NCI-H526 (cell line): ENCODE measurements at regions not wholly inside any gene's neighbourhood (a gene's known extent, or its start where the extent isn't known, plus 50 kb on each side); places are given as distances from the start of the nearest gene placed in this dataset.
"Not testable (repeated sequence)": the region's sequence is repeated elsewhere in the genome, so short reads cannot be mapped to it uniquely, and the experiment has no call there.

Experiments used
- DNase-seq, 2 experiments: peaks; one replicate each; lab custom pipeline; 2025; lab: John Stamatoyannopoulos, UW

- DNase-seq, result peak in 1 of 2 experiments; percentile 15
These were observed 212.7 kb downstream of the CENPC start for GRCh38 chr4:67332627-67333026.

GRCh38 chr4:67328393-67328792 is 216.9 kb downstream of the CENPC start:
- no peak for DNase-seq

- no peak for DNase-seq
These were observed 217.4 kb downstream of the CENPC start for GRCh38 chr4:67328018-67328278.

DNA sequence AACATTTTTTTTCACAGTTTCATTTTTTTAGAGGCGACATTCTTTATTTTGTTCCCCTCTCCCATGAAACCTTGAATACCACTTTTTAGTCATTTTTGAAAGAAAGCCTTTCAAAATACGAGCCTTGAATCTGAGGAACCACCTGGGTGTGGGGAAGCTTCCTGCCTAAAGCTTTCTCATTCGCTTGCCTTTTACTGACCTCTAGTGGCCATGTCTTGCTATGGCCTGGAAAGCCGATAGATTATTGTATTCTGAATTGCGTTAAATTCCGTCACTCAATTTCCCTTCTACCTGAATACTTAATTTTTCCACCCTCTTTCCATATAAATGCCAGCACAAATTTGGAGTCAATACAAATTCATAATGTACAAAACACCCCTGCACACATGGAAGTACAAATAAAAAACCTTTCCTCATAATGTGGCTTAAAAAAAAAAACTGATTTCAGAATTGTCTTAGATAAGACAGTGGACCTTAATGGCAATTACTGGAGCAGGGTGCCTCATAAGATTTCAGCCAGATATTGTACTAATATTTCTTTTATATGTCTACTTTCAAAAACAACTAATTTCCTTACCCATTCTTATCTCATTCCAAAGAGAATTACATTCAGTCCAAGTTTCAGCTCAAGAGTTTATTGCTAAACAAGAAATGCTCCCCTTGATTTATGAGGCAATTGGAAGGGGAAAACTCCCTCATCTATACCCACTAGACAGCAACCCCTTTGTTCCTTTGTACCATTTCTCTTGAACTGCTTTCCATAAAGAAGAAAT is 217.9 kb downstream of the CENPC start:
- DNase-seq, result peak; percentile 7 to 76

DNA sequence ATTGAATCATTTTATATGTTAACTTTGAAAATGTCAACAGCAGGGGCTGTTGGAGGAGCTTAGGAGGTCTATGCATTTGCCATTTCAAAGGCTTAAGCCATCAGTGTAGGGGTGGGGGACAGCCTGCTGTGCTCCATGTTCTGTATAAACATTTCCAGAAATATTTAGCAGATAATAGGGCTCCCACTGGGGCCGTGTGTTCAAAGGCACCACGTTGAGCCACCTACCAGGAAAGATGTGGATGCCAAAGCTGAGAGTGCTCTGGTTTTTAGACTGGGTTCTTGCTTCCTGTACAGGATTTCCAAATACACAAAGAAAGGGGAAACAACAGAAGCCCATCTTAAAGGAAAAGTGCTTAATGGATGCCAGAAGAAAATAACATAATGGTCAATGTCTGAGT is 219.5 kb downstream of the CENPC start:
- no peak for DNase-seq

GRCh38 chr4:67320645-67321044 is 224.7 kb downstream of the CENPC start:
- no peak for DNase-seq

DNA sequence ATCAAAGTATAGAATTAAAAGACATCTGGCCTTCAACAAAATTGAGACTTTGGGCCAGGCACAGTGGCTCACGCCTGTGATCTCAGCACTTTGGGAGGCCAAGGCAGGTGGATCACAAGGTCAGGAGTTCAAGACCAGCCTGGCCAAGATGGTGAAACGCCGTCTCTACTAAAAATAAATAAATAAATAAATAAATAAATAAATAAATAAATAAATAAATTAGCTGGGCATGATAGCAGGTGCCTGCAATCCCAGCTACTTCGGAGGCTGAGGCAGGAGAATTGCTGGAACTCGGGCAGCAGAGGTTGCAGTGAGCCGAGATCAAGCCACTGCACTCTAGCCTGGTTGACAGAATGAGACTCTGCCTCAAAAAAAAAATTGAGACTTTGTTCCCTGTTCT is 225.7 kb downstream of the CENPC start:
- DNase-seq, result not testable (repeated sequence)

DNA sequence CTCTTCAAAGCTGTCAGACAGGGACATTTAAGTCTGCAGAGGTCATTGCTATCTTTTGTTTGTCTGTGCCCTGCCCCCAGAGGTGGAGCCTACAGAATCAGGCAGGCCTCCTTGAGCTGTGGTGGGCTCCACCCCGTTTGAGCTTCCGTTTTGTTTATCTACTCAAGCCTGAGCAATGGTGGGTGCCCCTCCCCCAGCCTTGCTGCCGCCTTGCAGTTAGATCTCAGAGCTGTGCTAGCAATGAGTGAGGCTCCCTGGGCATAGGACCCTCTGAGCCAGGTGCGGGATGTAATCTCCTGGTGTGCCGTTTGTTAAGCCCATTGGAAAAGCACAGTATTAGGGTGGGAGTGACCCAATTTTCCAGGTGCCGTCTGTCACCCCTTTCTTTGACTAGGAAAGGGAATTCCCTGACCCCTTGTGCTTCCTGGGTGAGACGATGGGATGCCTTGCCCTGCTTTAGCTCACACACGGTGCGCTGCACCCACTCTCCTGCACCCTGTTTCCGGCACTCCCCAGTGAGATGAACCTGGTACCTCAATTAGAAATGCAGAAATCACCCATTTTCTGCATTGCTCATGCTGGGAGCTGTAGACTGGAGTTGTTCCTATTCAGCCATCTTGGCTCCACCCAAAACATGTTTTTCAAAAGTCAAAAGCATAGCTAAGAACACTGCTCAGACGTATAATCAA is 244.7 kb downstream of the CENPC start:
- not testable (repeated sequence) for DNase-seq

GRCh38 chr4:67292636-67293035 is 252.7 kb downstream of the CENPC start:
- no peak for DNase-seq

GRCh38 chr4:67292045-67292444 is 253.3 kb downstream of the CENPC start:
- no peak for DNase-seq

- DNase-seq, result no peak
These were observed 253.7 kb downstream of the CENPC start for GRCh38 chr4:67291644-67292043.

DNA sequence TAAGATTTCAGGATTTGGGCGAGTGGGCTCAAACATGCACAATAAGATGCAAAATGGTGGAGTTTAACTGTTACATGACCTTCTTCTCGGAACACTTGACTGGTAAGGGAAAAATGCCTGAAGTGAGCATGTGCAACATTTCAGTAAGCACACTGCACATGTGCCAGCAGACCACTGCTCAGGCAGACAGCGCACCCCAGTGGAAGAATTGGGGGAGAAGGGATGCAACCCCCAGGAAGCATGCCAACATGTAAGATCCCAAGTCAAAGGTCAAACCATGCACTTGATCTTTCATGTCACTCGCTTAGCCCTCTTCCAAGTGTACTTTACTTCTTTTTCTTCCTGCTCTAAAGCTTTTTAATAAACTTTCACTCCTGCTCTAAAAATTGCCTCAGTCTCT is 256.3 kb downstream of the CENPC start:
- peak in 1 of 2 experiments; percentile 70 for DNase-seq

DNA sequence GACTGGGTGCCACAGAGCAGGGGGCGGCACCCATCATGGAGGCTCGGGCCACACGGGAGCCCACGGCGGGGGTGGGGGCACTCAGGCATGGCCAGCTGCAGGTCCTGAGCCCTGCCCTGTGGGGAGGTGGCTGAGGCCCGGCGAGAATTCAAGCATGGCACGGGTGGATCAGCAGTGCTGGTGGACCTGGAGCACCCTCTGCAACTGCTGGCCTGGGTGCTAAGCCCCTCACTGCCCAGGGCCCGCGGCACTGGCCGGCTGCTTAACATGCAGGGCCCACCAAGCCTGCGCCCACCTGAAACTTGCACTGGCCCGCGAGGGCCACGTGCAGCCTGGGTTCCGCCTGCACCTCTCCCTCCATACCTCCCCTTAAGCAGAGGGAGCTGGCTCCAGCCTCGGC is 258.6 kb downstream of the CENPC start:
- no peak for DNase-seq

- no peak for DNase-seq
These were observed 262.6 kb downstream of the CENPC start for GRCh38 chr4:67282749-67283148.

GRCh38 chr4:67275179-67275750 is 270.0 kb downstream of the CENPC start:
- DNase-seq, result no peak

GRCh38 chr4:67274671-67275070 is 270.6 kb downstream of the CENPC start:
- DNase-seq, result not testable (repeated sequence)

DNA sequence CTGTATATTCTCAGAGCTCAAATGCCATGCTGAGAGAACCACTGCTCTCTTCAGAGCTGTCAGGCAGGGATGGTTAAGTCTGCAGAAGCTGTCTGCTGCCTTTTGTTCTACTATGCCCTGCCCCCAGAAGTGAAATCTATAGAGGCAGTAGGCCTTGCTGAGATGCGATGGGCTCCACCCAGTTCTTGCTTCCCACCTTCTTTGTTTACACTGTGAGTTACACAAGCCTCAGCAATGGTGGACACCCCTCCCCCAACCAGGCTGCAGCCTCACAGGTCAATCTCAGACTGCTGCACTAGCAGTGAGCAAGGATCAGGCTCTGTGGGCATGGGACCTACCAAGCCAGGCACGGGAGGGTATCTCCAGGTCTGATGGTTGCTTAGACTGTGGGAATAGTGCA is 271.6 kb downstream of the CENPC start:
- DNase-seq, result peak in 1 of 2 experiments; percentile 3

DNA sequence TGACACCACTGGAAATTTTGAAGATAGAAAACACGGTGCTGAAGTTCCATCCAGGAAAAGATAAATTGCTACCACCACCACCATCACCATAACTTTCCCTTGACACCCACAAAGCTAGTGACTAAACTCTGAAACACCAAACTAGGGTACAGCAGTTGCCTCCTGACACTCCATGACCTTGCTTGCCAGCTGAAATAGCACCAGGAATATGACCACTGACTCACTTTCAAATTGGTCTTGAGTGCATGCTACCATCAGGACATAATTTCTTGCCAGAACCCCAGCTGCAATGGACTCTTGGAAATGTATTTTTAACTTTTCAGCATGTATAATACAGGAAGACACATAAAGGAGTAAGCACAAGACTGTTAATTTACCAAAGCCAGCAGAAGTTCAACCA is 283.3 kb downstream of the CENPC start:
- no peak for DNase-seq

- DNase-seq, result no peak
These were observed 288.8 kb downstream of the CENPC start for GRCh38 chr4:67256388-67257043.

- no peak for DNase-seq
These were observed 295.0 kb downstream of the CENPC start for GRCh38 chr4:67250131-67250896.

DNA sequence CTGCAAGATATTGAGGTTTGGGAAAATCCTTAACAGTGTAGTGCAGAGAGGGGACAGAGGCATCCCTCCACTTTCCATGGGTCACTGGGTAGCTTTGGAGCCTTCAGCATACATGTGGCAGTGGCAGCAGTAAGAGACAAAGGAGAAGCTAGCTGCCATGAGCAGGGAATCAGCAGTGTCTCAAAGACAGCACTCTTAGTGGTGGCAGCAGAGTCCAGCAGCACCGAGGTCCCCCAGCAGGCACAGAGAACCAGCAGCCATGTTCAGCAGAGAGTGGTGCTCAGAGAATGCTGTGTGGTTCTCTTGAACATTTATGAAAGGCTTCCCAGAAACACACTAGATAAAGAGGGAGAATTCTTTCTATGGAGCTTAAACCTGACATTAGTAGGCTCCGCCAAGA is 308.5 kb downstream of the CENPC start:
- no peak for DNase-seq

- no peak for DNase-seq
These were observed 309.0 kb downstream of the CENPC start for GRCh38 chr4:67236318-67236717.
